Stimulated activated CD8-positive, alpha-beta memory T cell treated with anti-CD3 and anti-CD28 coated beads, Interleukin-2, amount 100 ng/mL, for 48 hours (primary cell): ENCODE measurements at regions not wholly inside any gene's neighbourhood (a gene's known extent, or its start where the extent isn't known, plus 50 kb on each side); places are given as distances from the start of the nearest gene placed in this dataset.

Experiments
- DNase-seq, 2 donors: peaks; one replicate each; pipeline ENCODE4 v3.0.0-alpha.2; 2020; ENCODE audit warnings: low read depth in 2 of 2

GRCh38 chr7:10117815-10118214 is 855.9 kb upstream of the PHF14 start:
- no peak for DNase-seq

GRCh38 chr7:10120936-10121335 is 852.7 kb upstream of the PHF14 start:
- DNase-seq, result no peak

GRCh38 chr7:10121631-10122030 is 852.0 kb upstream of the PHF14 start:
- no peak for DNase-seq

GRCh38 chr7:10122551-10123100 is 851.0 kb upstream of the PHF14 start:
- DNase-seq, result no peak

GRCh38 chr7:10128748-10129147 is 844.9 kb upstream of the PHF14 start:
- no peak for DNase-seq

GRCh38 chr7:10138087-10138854 is 835.4 kb upstream of the PHF14 start:
- no peak for DNase-seq

GRCh38 chr7:10146271-10146670 is 827.4 kb upstream of the PHF14 start:
- DNase-seq, result no peak

GRCh38 chr7:10156972-10157371 is 816.7 kb upstream of the PHF14 start:
- DNase-seq, result no peak

- DNase-seq, result no peak
Measured at GRCh38 chr7:10181996-10182395, 791.7 kb upstream of the PHF14 start.

GRCh38 chr7:10192074-10192473 is 781.6 kb upstream of the PHF14 start:
- DNase-seq, result no peak

GRCh38 chr7:10205696-10206095 is 768.0 kb upstream of the PHF14 start:
- DNase-seq, result no peak

GRCh38 chr7:10210000-10210399 is 763.7 kb upstream of the PHF14 start:
- no peak for DNase-seq

- no peak for DNase-seq
Measured at GRCh38 chr7:10211016-10211415, 762.7 kb upstream of the PHF14 start.

GRCh38 chr7:10211861-10212260 is 761.8 kb upstream of the PHF14 start:
- DNase-seq, result no peak

- no peak for DNase-seq
Measured at GRCh38 chr7:10212649-10213048, 761.0 kb upstream of the PHF14 start.

- DNase-seq, result no peak
Measured at GRCh38 chr7:10216462-10216861, 757.2 kb upstream of the PHF14 start.

GRCh38 chr7:10221084-10221483 is 752.6 kb upstream of the PHF14 start:
- no peak for DNase-seq

GRCh38 chr7:10222976-10223375 is 750.7 kb upstream of the PHF14 start:
- no peak for DNase-seq

GRCh38 chr7:10225275-10225674 is 748.4 kb upstream of the PHF14 start:
- DNase-seq, result no peak

- DNase-seq, result no peak
Measured at GRCh38 chr7:10237306-10237705, 736.4 kb upstream of the PHF14 start.

- no peak for DNase-seq
Measured at GRCh38 chr7:10238641-10239040, 735.0 kb upstream of the PHF14 start.

GRCh38 chr7:10239695-10240345 is 733.9 kb upstream of the PHF14 start:
- no peak for DNase-seq

GRCh38 chr7:10245406-10245805 is 728.3 kb upstream of the PHF14 start:
- DNase-seq, result no peak
